ENCODE measurements at regions not wholly inside any gene's neighbourhood (a gene's known extent, or its start where the extent isn't known, plus 50 kb on each side); places are given as distances from the start of the nearest gene placed in this dataset.

- TF ChIP-seq, protein P1, sequence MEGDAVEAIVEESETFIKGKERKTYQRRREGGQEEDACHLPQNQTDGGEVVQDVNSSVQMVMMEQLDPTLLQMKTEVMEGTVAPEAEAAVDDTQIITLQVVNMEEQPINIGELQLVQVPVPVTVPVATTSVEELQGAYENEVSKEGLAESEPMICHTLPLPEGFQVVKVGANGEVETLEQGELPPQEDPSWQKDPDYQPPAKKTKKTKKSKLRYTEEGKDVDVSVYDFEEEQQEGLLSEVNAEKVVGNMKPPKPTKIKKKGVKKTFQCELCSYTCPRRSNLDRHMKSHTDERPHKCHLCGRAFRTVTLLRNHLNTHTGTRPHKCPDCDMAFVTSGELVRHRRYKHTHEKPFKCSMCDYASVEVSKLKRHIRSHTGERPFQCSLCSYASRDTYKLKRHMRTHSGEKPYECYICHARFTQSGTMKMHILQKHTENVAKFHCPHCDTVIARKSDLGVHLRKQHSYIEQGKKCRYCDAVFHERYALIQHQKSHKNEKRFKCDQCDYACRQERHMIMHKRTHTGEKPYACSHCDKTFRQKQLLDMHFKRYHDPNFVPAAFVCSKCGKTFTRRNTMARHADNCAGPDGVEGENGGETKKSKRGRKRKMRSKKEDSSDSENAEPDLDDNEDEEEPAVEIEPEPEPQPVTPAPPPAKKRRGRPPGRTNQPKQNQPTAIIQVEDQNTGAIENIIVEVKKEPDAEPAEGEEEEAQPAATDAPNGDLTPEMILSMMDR (IDR thresholded peaks at IDR 0.05): no peak
- no peak for TF ChIP-seq ZFX (IDR thresholded peaks at IDR 0.05; ENCODE audit: borderline replicate concordance)
Observed at GRCh38 chr6:102981490-102982015, 1588.0 kb downstream of the GRIK2 start.

Measured in 22Rv1 (cell line).